ENCODE measurements at regions not wholly inside any gene's neighbourhood (a gene's known extent, or its start where the extent isn't known, plus 50 kb on each side); places are given as distances from the start of the nearest gene placed in this dataset.

GRCh38 chr5:38190111-38190510 lies 68.2 kb upstream of the EGFLAM start:
- Histone ChIP-seq H4K20me1 (ENCODE audit: control insufficient read depth, extremely low read depth, insufficient read depth, low read length) (no peaks in the 10 kb centered on the region), H3K9ac (ENCODE audit: insufficient read depth, low read length) (no peak overlapping the region), H3K27me3 (ENCODE audit: control insufficient read depth, insufficient read depth, low read length) (peaks cover 5% of the 10 kb centered on the region), H3K36me3 (ENCODE audit: control insufficient read depth, insufficient read depth, low read length) (no peaks in the 10 kb centered on the region), H3K4me2 (ENCODE audit: extremely low read depth, insufficient read depth, low read length) (no peak overlapping the region), H3K4me3 (replicated peaks in 1 of 4; ENCODE audit: control extremely low read depth in 1 of 4, insufficient read depth in 1 of 4, low read depth in 3 of 4, low read length in 4 of 4) (no peak overlapping the region), H3K27ac (ENCODE audit: insufficient read depth, low read length) (no peak overlapping the region), H3K79me2 (ENCODE audit: control insufficient read depth, insufficient read depth, low read length) (no peaks in the 10 kb centered on the region), H2AFZ (ENCODE audit: low read length) (no peak overlapping the region), H3K9me3 (ENCODE audit: control insufficient read depth, insufficient read depth, low read depth, low read length) (no peaks in the 10 kb centered on the region), H3K4me1 (ENCODE audit: control insufficient read depth, extremely low read depth, insufficient read depth, low read length) (no peaks in the 10 kb centered on the region)
- TF ChIP-seq EZH2 (IDR thresholded peaks at IDR 0.05; ENCODE audit: low read length, missing control alignments) (no peak), CTCF (conservative IDR thresholded peaks at IDR 0.05 in 1 of 2, IDR thresholded peaks at IDR 0.05 in 1 of 2; ENCODE audit: low read depth in 1 of 2, low read length in 2 of 2) (no peak)
- DNase-seq (ENCODE audit: low read depth in 2 of 2): no peak

GRCh38 chr5:38189081-38189504 lies 69.3 kb upstream of the EGFLAM start:
- no peak for DNase-seq (ENCODE audit: low read depth in 2 of 2)
- Histone ChIP-seq H2AFZ (ENCODE audit: low read length) (no peak overlapping the region), H3K27me3 (ENCODE audit: control insufficient read depth, insufficient read depth, low read length) (peaks cover 4% of the 10 kb centered on the region)

GRCh38 chr5:38188591-38188990 lies 69.8 kb upstream of the EGFLAM start:
- Histone ChIP-seq H3K9me3 (ENCODE audit: control insufficient read depth, insufficient read depth, low read depth, low read length) (no peaks in the 10 kb centered on the region), H2AFZ (ENCODE audit: low read length) (no peak overlapping the region), H3K4me3 (replicated peaks in 1 of 4; ENCODE audit: control extremely low read depth in 1 of 4, insufficient read depth in 1 of 4, low read depth in 3 of 4, low read length in 4 of 4) (no peak overlapping the region), H4K20me1 (ENCODE audit: control insufficient read depth, extremely low read depth, insufficient read depth, low read length) (no peaks in the 10 kb centered on the region), H3K9ac (ENCODE audit: insufficient read depth, low read length) (no peak overlapping the region), H3K4me1 (ENCODE audit: control insufficient read depth, extremely low read depth, insufficient read depth, low read length) (no peaks in the 10 kb centered on the region), H3K27ac (ENCODE audit: insufficient read depth, low read length) (no peak overlapping the region), H3K36me3 (ENCODE audit: control insufficient read depth, insufficient read depth, low read length) (no peaks in the 10 kb centered on the region), H3K27me3 (ENCODE audit: control insufficient read depth, insufficient read depth, low read length) (peaks cover 4% of the 10 kb centered on the region), H3K79me2 (ENCODE audit: control insufficient read depth, insufficient read depth, low read length) (no peaks in the 10 kb centered on the region), H3K4me2 (ENCODE audit: extremely low read depth, insufficient read depth, low read length) (no peak overlapping the region)
- no peak for DNase-seq (ENCODE audit: low read depth in 2 of 2)
- TF ChIP-seq CTCF (conservative IDR thresholded peaks at IDR 0.05 in 1 of 2, IDR thresholded peaks at IDR 0.05 in 1 of 2; ENCODE audit: low read depth in 1 of 2, low read length in 2 of 2) (no peak), EZH2 (IDR thresholded peaks at IDR 0.05; ENCODE audit: low read length, missing control alignments) (no peak)

More at GRCh38 chr5:38189081-38189504, 69.3 kb upstream of the EGFLAM start:
- Histone ChIP-seq H3K36me3 (ENCODE audit: control insufficient read depth, insufficient read depth, low read length) (no peaks in the 10 kb centered on the region), H3K4me1 (ENCODE audit: control insufficient read depth, extremely low read depth, insufficient read depth, low read length) (no peaks in the 10 kb centered on the region), H3K79me2 (ENCODE audit: control insufficient read depth, insufficient read depth, low read length) (no peaks in the 10 kb centered on the region), H3K27ac (ENCODE audit: insufficient read depth, low read length) (no peak overlapping the region), H4K20me1 (ENCODE audit: control insufficient read depth, extremely low read depth, insufficient read depth, low read length) (no peaks in the 10 kb centered on the region), H3K9me3 (ENCODE audit: control insufficient read depth, insufficient read depth, low read depth, low read length) (no peaks in the 10 kb centered on the region), H3K4me3 (replicated peaks in 1 of 4; ENCODE audit: control extremely low read depth in 1 of 4, insufficient read depth in 1 of 4, low read depth in 3 of 4, low read length in 4 of 4) (no peak overlapping the region), H3K4me2 (ENCODE audit: extremely low read depth, insufficient read depth, low read length) (no peak overlapping the region), H3K9ac (ENCODE audit: insufficient read depth, low read length) (no peak overlapping the region)
- TF ChIP-seq CTCF (conservative IDR thresholded peaks at IDR 0.05 in 1 of 2, IDR thresholded peaks at IDR 0.05 in 1 of 2; ENCODE audit: low read depth in 1 of 2, low read length in 2 of 2) (no peak), EZH2 (IDR thresholded peaks at IDR 0.05; ENCODE audit: low read length, missing control alignments) (no peak)
